ENCODE measurements at regions not wholly inside any gene's neighbourhood (a gene's known extent, or its start where the extent isn't known, plus 50 kb on each side); places are given as distances from the start of the nearest gene placed in this dataset.

DNA sequence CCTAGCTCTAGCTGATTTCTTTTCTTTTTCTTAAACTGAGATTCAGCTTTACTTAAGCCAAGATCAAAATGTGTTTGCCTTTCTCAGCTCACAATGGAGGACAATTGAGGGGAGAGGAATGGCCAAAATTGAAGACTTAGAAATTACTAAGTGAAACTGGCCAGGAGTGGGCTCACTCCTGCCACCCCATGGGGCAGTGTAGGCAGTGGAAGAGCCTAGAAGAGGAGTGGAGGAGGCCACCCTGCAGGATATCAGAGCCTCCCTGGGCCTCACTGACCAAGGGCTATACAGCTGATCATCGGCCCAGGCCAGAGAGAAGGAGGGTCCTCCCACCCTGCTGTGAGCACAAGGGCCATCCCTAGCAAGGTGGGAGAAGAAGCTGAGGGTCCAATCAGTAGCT, 119.8 kb downstream of the CCT6B start:
- TF ChIP-seq EZH2phosphoT487 (IDR thresholded peaks at IDR 0.05; ENCODE audit: unreplicated experiment) (no peak), CTCF (conservative IDR thresholded peaks at IDR 0.05; ENCODE audit: low read depth in 2 of 2) (peak; percentile 18 to 40; a peak in 2 of 4 replicates), ZNF114 (CRISPR knock-in tag; IDR thresholded peaks at IDR 0.05) (no peak), POLR2AphosphoS5 (IDR thresholded peaks at IDR 0.05; ENCODE audit: low read depth) (no peak), CREB1 (CRISPR knock-in tag; IDR thresholded peaks at IDR 0.05; ENCODE audit: low read depth) (no peak), NANOG (IDR thresholded peaks at IDR 0.05; ENCODE audit: borderline replicate concordance) (no peak), ZNF331 (CRISPR knock-in tag; IDR thresholded peaks at IDR 0.05; ENCODE audit: low read depth) (no peak)
- Histone ChIP-seq H4K20me1 (replicated peaks; ENCODE audit: insufficient read depth) (no peaks in the 10 kb centered on the region), H3K36me3 (ENCODE audit: insufficient read depth) (no peaks in the 10 kb centered on the region), H3K27me3 (ENCODE audit: insufficient read depth) (no peaks in the 10 kb centered on the region), H3F3A (replicated peaks; ENCODE audit: low read depth) (no peaks in the 10 kb centered on the region), H3K9me2 (ENCODE audit: insufficient read depth) (peaks cover 8% of the 10 kb centered on the region), H3K4me2 (0 out of 2 replicates have a peak overlapping the region, but pooled peaks have one; percentile 43), H2AFZ (0 out of 2 replicates have a peak overlapping the region, but pooled peaks have one; percentile 28), H3K79me2 (replicated peaks; ENCODE audit: insufficient read depth) (no peaks in the 10 kb centered on the region), H3K4me1 (ENCODE audit: insufficient read depth) (peaks cover 23% of the 10 kb centered on the region), H3K4me3 (no peak overlapping the region), H3K27ac (ENCODE audit: low read depth) (no peak overlapping the region)
- peaks cover 7% of the 10 kb centered on the region for H3K27me3 Mint-ChIP-seq (ENCODE audit: insufficient read depth, low read depth, poor library complexity)
- no peaks in the 10 kb centered on the region; the same call in 2 of the 3 replicates for H3K9me3 Mint-ChIP-seq
- H3K36me3 Mint-ChIP-seq (ENCODE audit: low read depth) = no peaks in the 10 kb centered on the region
- no peak overlapping the region for H3K27ac Mint-ChIP-seq
- peak; percentile 64 for ATAC-seq
- no peak overlapping the region for H3K4me3 Mint-ChIP-seq
- no peak for DNase-seq (ENCODE audit: low spot score)
- H3K4me1 Mint-ChIP-seq = peaks cover 37% of the 10 kb centered on the region

GRCh38 chr17:34840750-34841149, 120.5 kb downstream of the CCT6B start:
- H3F3A ChIP-seq (replicated peaks; ENCODE audit: low read depth) = no peaks in the 10 kb centered on the region
- no peak overlapping the region for H3K4me3 ChIP-seq
- DNase-seq (ENCODE audit: low spot score) = peak; percentile 46
- H3K4me3 Mint-ChIP-seq = no peak overlapping the region; the same call in 2 of the 3 replicates
- no peaks in the 10 kb centered on the region for H4K20me1 ChIP-seq (replicated peaks; ENCODE audit: insufficient read depth)
- H3K36me3 Mint-ChIP-seq (ENCODE audit: low read depth) = no peaks in the 10 kb centered on the region
- H3K4me1 Mint-ChIP-seq = peaks cover 42% of the 10 kb centered on the region
- H3K9me2 ChIP-seq (ENCODE audit: insufficient read depth) = peaks cover 8% of the 10 kb centered on the region
- no peaks in the 10 kb centered on the region for H3K27me3 ChIP-seq (ENCODE audit: insufficient read depth)
- H3K79me2 ChIP-seq (replicated peaks; ENCODE audit: insufficient read depth) = no peaks in the 10 kb centered on the region
- H3K27ac Mint-ChIP-seq = no peak overlapping the region
- no peak overlapping the region for H3K27ac ChIP-seq (ENCODE audit: low read depth)
- H3K9me3 Mint-ChIP-seq = no peaks in the 10 kb centered on the region; the same call in 2 of the 3 replicates
- no peak overlapping the region for H2AFZ ChIP-seq
- TF ChIP-seq ETS1 (IDR thresholded peaks at IDR 0.05) (0 out of 2 replicates have a peak, but pooled peaks have one; percentile 21), EZH2 (IDR thresholded peaks at IDR 0.05; ENCODE audit: low read depth, unreplicated experiment) (no peak)
- H3K4me2 ChIP-seq = 0 out of 2 replicates have a peak overlapping the region, but pooled peaks have one; percentile 43
- peaks cover 27% of the 10 kb centered on the region for H3K4me1 ChIP-seq (ENCODE audit: insufficient read depth)
- H3K36me3 ChIP-seq (ENCODE audit: insufficient read depth) = no peaks in the 10 kb centered on the region
- ATAC-seq = peak; percentile 22; the same call in 2 of the 3 replicates
- peaks cover 7% of the 10 kb centered on the region for H3K27me3 Mint-ChIP-seq (ENCODE audit: insufficient read depth, low read depth, poor library complexity)
